Mucosa of descending colon (tissue), 3 donors: ENCODE measurements at regions not wholly inside any gene's neighbourhood (a gene's known extent, or its start where the extent isn't known, plus 50 kb on each side); places are given as distances from the start of the nearest gene placed in this dataset.

Source experiments
- ATAC-seq: fragments of 200-7000 bp; cut with Tn5 transposase; one replicate; pipeline ENCODE4 v1.9.1; 2020; ENCODE audit warnings: mild to moderate bottlenecking, moderate library complexity
- DNase-seq, 3 donors: peaks; one replicate each; pipeline ENCODE4 v3.0.0-alpha.2; 2020
- H3K36me3 ChIP-seq: fragments of 200-600 bp; one replicate; pipeline ENCODE4 v1.8.0; 2021; ENCODE audit warnings: low read depth, mild to moderate bottlenecking
- H3K4me1 ChIP-seq: fragments of 200-600 bp; one replicate; pipeline ENCODE4 v1.8.0; 2021; ENCODE audit warnings: low read depth, mild to moderate bottlenecking
- H3K4me3 ChIP-seq: fragments of 200-600 bp; one replicate; pipeline ENCODE4 v1.8.0; 2021; ENCODE audit warnings: mild to moderate bottlenecking
- H3K9me3 ChIP-seq: fragments of 200-600 bp; one replicate; pipeline ENCODE4 v1.8.0; 2021; ENCODE audit warnings: mild to moderate bottlenecking
- intact Hi-C, 2 donors: fragments of 100-400 bp; cut with DNase I in 1 of 2; cut with micrococcal nuclease in 1 of 2; formaldehyde crosslinking; loops; one replicate each; pipeline versions ENCODE4 v1.11.0 to v1.11.1; 2022; cut with DNase I, micrococcal nuclease
- TF ChIP-seq, protein P1 (sequence below): fragments of 200-600 bp; IDR thresholded peaks from one replicate; pipeline ENCODE4 v1.8.0; 2022; ENCODE audit warnings: antibody characterized with exemption, mild to moderate bottlenecking
- donor health status: DM: no; HTN: no; CAD: no; lungs with moderate emphysema.
- donor health status: DM: no; HTN: no; CAD: no.
- donor health status: DM: no; HTN: yes; CAD: no.

DNA sequence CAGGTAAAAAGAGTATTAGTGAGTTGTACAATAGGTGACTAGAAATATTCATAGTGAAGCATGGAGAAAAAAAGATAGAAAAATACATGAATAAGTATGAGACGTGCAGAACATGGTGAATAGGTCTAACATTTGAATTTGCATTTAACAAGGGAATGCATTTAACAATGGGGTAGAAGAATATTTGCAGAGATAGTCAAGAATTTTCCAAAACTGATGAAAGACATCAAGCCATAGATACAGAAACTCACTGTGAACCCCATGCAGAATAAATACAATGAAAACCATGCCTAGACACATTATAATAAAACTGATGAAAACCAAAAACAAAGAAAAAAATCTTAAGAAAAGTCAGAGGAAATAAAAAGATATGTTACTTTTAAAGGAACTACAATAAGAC is 184.8 kb downstream of the KTN1 start:
- no peaks in the 10 kb centered on the region for H3K36me3 ChIP-seq
- no peak overlapping the region for H3K4me3 ChIP-seq
- no peak for ATAC-seq
- no peak for DNase-seq
- TF ChIP-seq, protein P1, sequence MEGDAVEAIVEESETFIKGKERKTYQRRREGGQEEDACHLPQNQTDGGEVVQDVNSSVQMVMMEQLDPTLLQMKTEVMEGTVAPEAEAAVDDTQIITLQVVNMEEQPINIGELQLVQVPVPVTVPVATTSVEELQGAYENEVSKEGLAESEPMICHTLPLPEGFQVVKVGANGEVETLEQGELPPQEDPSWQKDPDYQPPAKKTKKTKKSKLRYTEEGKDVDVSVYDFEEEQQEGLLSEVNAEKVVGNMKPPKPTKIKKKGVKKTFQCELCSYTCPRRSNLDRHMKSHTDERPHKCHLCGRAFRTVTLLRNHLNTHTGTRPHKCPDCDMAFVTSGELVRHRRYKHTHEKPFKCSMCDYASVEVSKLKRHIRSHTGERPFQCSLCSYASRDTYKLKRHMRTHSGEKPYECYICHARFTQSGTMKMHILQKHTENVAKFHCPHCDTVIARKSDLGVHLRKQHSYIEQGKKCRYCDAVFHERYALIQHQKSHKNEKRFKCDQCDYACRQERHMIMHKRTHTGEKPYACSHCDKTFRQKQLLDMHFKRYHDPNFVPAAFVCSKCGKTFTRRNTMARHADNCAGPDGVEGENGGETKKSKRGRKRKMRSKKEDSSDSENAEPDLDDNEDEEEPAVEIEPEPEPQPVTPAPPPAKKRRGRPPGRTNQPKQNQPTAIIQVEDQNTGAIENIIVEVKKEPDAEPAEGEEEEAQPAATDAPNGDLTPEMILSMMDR = no peak
- intact Hi-C loops = no loop called here
- no peaks in the 10 kb centered on the region for H3K9me3 ChIP-seq
- H3K4me1 ChIP-seq = no peaks in the 10 kb centered on the region

DNA sequence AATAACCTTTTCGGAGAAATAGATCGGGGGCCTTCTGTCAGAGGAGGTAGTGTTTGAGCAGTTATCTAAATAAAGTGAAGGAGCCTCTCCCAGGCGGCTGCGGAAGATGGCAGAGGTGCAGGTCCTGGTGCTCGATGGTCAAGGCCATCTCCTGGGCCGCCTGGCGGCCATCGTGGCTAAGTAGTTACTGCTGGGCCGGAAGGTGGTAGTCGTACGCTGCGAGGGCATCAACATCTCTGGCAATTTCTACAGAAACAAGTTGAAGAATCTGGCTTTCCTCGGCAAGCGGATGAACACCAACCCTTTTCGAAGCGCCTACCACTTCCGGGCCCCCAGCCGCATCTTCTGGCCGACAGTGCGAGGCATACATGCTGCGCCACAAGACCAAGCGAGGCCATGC is 186.1 kb downstream of the KTN1 start:
- DNase-seq = no peak
- intact Hi-C loops = no loop called here
- no peak for ATAC-seq
- TF ChIP-seq, protein P1 = no peak
- H3K9me3 ChIP-seq = no peaks in the 10 kb centered on the region
- H3K36me3 ChIP-seq = no peaks in the 10 kb centered on the region
- H3K4me3 ChIP-seq = no peak overlapping the region
- no peaks in the 10 kb centered on the region for H3K4me1 ChIP-seq

DNA sequence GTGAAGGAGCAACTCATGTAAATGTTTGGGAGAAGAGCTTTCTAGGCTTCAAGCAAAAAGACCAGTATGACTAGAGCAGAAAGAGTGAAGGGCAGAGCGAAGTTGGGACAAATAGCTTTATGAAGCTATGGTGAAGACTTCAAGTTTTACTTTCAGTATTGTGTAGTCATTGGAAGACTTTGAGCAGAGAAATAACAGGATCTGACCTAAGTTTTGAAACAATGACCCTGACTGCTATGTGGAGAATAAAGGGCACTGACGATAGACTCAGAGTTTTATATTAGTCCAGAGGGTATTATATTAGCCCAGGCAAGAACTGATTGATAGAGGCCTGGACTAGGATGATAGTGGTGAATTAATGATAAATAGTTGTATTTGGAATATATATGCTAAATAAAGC is 187.3 kb downstream of the KTN1 start:
- no peak for DNase-seq
- intact Hi-C loops = no loop called here
- Histone ChIP-seq H3K4me1 (no peaks in the 10 kb centered on the region), H3K36me3 (no peaks in the 10 kb centered on the region), H3K9me3 (no peaks in the 10 kb centered on the region), H3K4me3 (no peak overlapping the region)
- no peak for ATAC-seq
- TF ChIP-seq, protein P1 = no peak

DNA sequence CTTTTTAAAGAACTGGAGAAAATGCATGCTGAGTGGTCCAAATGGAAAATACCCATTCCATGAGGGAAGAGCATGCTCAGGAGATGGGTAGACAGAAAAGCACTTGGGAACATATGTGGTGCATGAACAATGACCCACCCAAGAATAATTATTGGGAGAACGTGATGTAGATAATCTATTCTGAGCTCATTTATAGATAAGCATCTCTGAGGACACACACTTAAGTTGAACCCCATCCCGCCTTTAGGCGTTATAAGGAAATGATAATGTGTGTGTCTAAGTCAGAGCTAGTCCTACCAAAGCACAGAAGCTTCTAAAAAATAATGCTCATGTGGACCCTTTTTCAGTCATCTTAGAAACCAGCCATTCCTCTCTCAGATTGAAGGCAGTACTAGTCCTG is 189.9 kb downstream of the KTN1 start:
- H3K9me3 ChIP-seq = no peaks in the 10 kb centered on the region
- no peak for ATAC-seq
- DNase-seq = no peak
- H3K4me1 ChIP-seq = no peaks in the 10 kb centered on the region
- intact Hi-C loops = no loop called here
- TF ChIP-seq, protein P1 = no peak
- no peak overlapping the region for H3K4me3 ChIP-seq
- no peaks in the 10 kb centered on the region for H3K36me3 ChIP-seq

DNA sequence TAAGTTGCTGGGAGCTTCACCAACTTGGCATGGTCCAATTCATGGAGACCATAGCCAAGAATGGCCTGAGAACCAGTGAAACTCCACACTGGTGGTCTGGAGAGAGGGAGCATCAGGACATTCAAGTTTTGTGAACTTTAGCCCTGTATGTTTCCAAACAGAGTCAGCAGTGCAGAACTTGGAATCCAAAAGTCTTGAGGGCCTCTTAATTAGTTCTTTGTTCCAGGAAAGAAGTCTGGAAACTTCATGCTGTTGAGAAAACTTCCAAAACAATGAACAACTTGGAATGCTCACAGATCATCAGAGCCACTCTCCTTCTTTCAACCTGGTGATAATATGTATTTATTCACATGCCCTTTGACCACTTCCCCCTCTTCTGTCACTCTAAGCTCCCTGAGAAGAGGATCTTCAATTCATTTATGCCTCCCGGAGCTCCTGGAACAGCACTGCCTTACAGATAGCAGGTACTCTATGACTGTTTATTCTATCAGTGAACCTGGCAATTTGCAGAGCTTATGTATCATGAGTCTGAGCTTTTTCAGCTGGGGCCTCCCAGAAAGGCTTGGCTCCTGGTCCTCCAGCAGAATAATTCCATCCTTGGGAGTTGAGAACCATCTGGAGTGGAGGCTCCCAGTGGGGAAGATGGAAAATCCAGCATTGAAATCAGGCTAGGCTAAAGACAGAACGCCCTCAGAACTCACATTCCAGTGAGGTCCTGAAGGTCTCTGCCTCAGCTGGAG is 191.4 kb downstream of the KTN1 start:
- intact Hi-C loops = no loop called here
- H3K36me3 ChIP-seq = no peaks in the 10 kb centered on the region
- H3K9me3 ChIP-seq = no peaks in the 10 kb centered on the region
- ATAC-seq (no peak), DNase-seq (no peak)
- no peaks in the 10 kb centered on the region for H3K4me1 ChIP-seq
- no peak overlapping the region for H3K4me3 ChIP-seq
- TF ChIP-seq, protein P1 = no peak

DNA sequence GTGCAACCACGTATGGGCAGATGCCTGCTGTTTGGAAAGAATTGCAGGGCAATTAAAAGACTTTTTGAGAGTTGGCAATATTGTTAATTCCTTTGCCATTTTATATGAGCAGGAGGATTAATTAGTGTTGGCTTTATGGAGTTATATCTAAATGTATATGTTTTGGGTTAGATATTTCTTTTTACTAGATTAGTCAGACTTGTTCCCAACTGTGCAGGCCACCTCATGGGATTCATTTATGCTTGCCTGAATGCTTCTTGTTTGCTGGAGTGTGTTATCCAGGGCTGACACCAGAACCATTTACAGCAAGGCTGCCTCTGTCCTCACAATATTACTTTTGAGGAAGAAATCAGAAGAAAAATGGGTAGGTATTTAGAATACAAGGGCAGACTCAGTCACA is 192.5 kb downstream of the KTN1 start:
- ATAC-seq (no peak), DNase-seq (no peak)
- intact Hi-C loops = no loop called here
- no peaks in the 10 kb centered on the region for H3K4me1 ChIP-seq
- H3K9me3 ChIP-seq = no peaks in the 10 kb centered on the region
- H3K36me3 ChIP-seq = no peaks in the 10 kb centered on the region
- no peak overlapping the region for H3K4me3 ChIP-seq
- TF ChIP-seq, protein P1 = no peak
